ENCODE measurements at regions not wholly inside any gene's neighbourhood (a gene's known extent, or its start where the extent isn't known, plus 50 kb on each side); places are given as distances from the start of the nearest gene placed in this dataset.

DNA sequence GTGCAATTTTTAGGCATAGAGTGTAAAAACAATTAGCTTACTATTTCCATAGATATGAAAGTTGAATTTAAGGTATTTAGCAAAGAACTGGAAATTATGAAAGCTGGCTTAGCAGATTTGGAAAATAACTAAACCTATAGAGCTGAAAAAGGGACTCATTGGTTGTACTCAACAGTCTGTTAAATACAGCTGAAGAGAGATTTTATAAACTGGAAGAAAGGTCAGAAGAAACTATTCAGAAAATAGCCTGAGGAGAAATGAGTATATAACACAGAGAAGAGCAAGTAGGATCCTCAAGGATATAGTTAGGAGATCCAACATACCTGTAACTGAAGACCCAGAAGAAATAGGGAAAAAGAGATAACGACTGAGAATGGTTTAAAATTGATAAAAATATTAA, 97.6 kb upstream of the SLIT3 start:
- H3K4me1 Mint-ChIP-seq (ENCODE audit: low read depth, unreplicated experiment): no peaks in the 10 kb centered on the region
- H3K9me3 Mint-ChIP-seq (ENCODE audit: unreplicated experiment): no peaks in the 10 kb centered on the region
- peaks cover 7% of the 10 kb centered on the region for H3K36me3 Mint-ChIP-seq (ENCODE audit: unreplicated experiment)
- H3K27ac Mint-ChIP-seq (ENCODE audit: unreplicated experiment): no peak overlapping the region
- DNase-seq: no peak
- TF ChIP-seq, protein P1, sequence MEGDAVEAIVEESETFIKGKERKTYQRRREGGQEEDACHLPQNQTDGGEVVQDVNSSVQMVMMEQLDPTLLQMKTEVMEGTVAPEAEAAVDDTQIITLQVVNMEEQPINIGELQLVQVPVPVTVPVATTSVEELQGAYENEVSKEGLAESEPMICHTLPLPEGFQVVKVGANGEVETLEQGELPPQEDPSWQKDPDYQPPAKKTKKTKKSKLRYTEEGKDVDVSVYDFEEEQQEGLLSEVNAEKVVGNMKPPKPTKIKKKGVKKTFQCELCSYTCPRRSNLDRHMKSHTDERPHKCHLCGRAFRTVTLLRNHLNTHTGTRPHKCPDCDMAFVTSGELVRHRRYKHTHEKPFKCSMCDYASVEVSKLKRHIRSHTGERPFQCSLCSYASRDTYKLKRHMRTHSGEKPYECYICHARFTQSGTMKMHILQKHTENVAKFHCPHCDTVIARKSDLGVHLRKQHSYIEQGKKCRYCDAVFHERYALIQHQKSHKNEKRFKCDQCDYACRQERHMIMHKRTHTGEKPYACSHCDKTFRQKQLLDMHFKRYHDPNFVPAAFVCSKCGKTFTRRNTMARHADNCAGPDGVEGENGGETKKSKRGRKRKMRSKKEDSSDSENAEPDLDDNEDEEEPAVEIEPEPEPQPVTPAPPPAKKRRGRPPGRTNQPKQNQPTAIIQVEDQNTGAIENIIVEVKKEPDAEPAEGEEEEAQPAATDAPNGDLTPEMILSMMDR (IDR thresholded peaks at IDR 0.05; ENCODE audit: partially characterized antibody, unreplicated experiment): no peak
- no peak overlapping the region for H3K4me3 Mint-ChIP-seq (ENCODE audit: unreplicated experiment)
- no peaks in the 10 kb centered on the region for H3K27me3 Mint-ChIP-seq (ENCODE audit: unreplicated experiment)

DNA sequence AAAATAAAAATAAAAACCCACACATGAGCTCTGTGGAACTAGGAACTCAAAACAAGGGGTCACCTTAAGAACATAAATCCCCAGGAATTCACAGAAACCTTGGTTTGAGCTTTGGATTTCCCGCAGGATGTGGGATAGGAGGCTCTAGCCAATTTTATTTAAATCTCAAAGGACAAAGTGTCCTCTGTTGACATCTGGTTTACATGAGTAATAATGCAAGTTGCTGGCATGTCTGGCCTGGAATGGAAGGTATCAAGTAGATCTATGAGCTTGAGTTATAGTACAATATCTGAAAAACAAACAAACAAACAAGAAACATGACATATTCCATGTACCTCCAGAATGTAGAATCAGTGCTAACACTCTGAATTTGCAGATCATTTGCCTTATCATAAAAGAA, 94.2 kb upstream of the SLIT3 start:
- no peak for DNase-seq
- H3K4me1 Mint-ChIP-seq (ENCODE audit: low read depth, unreplicated experiment): no peaks in the 10 kb centered on the region
- H3K36me3 Mint-ChIP-seq (ENCODE audit: unreplicated experiment): peaks cover 11% of the 10 kb centered on the region
- peaks cover 3% of the 10 kb centered on the region for H3K27me3 Mint-ChIP-seq (ENCODE audit: unreplicated experiment)
- H3K4me3 Mint-ChIP-seq (ENCODE audit: unreplicated experiment): no peak overlapping the region
- H3K27ac Mint-ChIP-seq (ENCODE audit: unreplicated experiment): no peak overlapping the region
- TF ChIP-seq, protein P1 (IDR thresholded peaks at IDR 0.05; ENCODE audit: partially characterized antibody, unreplicated experiment): no peak
- H3K9me3 Mint-ChIP-seq (ENCODE audit: unreplicated experiment): peaks cover 3% of the 10 kb centered on the region

DNA sequence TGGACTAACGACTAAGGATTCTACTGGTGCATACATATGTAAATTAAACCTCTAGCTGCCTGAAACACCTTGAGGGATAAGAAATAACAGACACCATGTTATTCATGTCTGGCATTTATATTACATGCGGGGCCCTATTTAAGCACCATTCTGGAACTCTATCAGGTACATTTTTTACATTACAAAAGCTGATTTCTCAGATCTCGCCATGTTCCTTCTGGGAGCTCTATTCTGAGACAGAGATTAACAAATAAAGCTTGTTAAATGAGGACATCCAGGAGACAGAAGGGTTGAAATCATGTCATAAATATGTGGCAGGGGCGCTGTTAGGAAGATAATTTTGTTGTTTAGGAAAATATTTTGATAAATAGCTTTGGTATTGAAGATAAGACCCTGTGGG, 93.4 kb upstream of the SLIT3 start:
- no peak overlapping the region for H3K27ac Mint-ChIP-seq (ENCODE audit: unreplicated experiment)
- H3K27me3 Mint-ChIP-seq (ENCODE audit: unreplicated experiment): peaks cover 3% of the 10 kb centered on the region
- H3K36me3 Mint-ChIP-seq (ENCODE audit: unreplicated experiment): peaks cover 11% of the 10 kb centered on the region
- TF ChIP-seq, protein P1 (IDR thresholded peaks at IDR 0.05; ENCODE audit: partially characterized antibody, unreplicated experiment): no peak
- H3K4me3 Mint-ChIP-seq (ENCODE audit: unreplicated experiment): no peak overlapping the region
- no peaks in the 10 kb centered on the region for H3K4me1 Mint-ChIP-seq (ENCODE audit: low read depth, unreplicated experiment)
- H3K9me3 Mint-ChIP-seq (ENCODE audit: unreplicated experiment): peaks cover 3% of the 10 kb centered on the region
- no peak for DNase-seq

DNA sequence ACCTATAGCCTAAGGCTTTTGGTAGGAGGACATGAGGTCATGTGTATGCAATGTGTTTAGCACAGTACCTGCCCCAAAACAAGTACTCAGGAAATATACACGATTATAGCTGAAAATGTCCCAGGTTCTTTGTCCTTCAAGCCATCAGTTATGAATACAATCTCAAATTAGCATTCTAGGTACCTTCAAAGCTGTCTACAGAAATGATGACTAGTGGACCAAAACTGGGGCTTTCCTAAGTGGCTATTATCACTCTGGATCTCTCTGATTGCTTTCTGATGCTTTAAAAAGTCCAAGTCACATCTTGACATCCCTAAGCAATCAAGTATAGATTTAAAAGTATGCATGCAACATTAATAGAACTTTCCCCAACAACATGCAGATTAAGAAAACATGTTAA, 93.0 kb upstream of the SLIT3 start:
- no peak overlapping the region for H3K4me3 Mint-ChIP-seq (ENCODE audit: unreplicated experiment)
- TF ChIP-seq, protein P1 (IDR thresholded peaks at IDR 0.05; ENCODE audit: partially characterized antibody, unreplicated experiment): no peak
- peaks cover 3% of the 10 kb centered on the region for H3K27me3 Mint-ChIP-seq (ENCODE audit: unreplicated experiment)
- H3K27ac Mint-ChIP-seq (ENCODE audit: unreplicated experiment): no peak overlapping the region
- peaks cover 9% of the 10 kb centered on the region for H3K36me3 Mint-ChIP-seq (ENCODE audit: unreplicated experiment)
- H3K4me1 Mint-ChIP-seq (ENCODE audit: low read depth, unreplicated experiment): no peaks in the 10 kb centered on the region
- peaks cover 3% of the 10 kb centered on the region for H3K9me3 Mint-ChIP-seq (ENCODE audit: unreplicated experiment)
- no peak for DNase-seq

DNA sequence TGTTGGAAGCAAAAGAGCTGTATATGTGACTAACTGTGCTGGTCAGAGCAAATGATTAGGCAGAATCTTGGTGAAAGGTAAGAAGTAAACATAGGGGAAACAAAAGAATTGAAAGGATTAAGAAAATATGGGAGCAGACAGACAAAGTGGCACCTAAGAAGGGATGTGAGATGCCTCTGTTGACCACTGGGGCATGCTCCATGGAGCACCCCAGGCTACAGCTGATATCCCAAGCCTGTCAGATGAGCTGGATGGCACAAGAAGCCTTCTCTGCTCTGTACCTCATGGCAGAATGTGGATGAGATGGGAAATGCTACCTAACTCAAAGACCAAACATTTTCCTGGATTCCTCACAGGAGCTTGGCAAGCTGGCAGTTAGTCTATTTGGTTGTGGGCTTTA, 89.3 kb upstream of the SLIT3 start:
- TF ChIP-seq, protein P1 (IDR thresholded peaks at IDR 0.05; ENCODE audit: partially characterized antibody, unreplicated experiment): no peak
- Mint-ChIP-seq H3K27me3 (ENCODE audit: unreplicated experiment) (peaks cover 5% of the 10 kb centered on the region), H3K36me3 (ENCODE audit: unreplicated experiment) (peaks cover 4% of the 10 kb centered on the region), H3K27ac (ENCODE audit: unreplicated experiment) (no peak overlapping the region), H3K9me3 (ENCODE audit: unreplicated experiment) (peaks cover 3% of the 10 kb centered on the region), H3K4me1 (ENCODE audit: low read depth, unreplicated experiment) (no peaks in the 10 kb centered on the region), H3K4me3 (ENCODE audit: unreplicated experiment) (no peak overlapping the region)
- no peak for DNase-seq
